Esophagus squamous epithelium (tissue), 5 donors: ENCODE measurements at regions not wholly inside any gene's neighbourhood (a gene's known extent, or its start where the extent isn't known, plus 50 kb on each side); places are given as distances from the start of the nearest gene placed in this dataset.

Experiments
- DNase-seq: peaks from one replicate; lab custom pipeline; 2025; lab: John Stamatoyannopoulos, UW
- H3K27ac ChIP-seq, 4 donors: fragments of 200-600 bp; sonication (generic); one replicate each; pipeline ENCODE4 v1.5.1; 2016 to 2019; ENCODE audit warnings: mild to moderate bottlenecking in 1 of 4
- H3K27me3 ChIP-seq, 4 donors: fragments of 200-600 bp; sonication (generic); 1 replicate in 3 of 4; 2 replicates in 1 of 4; pipeline versions ENCODE4 v1.5.1 to v1.6.0; 2017 to 2021; ENCODE audit warnings: antibody characterized with exemption in 1 of 4
- H3K36me3 ChIP-seq, 3 donors: fragments of 200-600 bp; sonication (generic); one replicate each; pipeline ENCODE4 v1.5.1; 2016 to 2019
- H3K4me1 ChIP-seq, 3 donors: fragments of 200-600 bp; sonication (generic); one replicate each; pipeline ENCODE4 v1.5.1; 2017 to 2019
- H3K4me3 ChIP-seq, 4 donors: fragments of 200-600 bp; sonication (generic); 1 replicate in 3 of 4; 2 replicates in 1 of 4; pipeline ENCODE4 v1.5.1; 2016 to 2019; ENCODE audit warnings: mild to moderate bottlenecking in 2 of 4, moderate library complexity in 1 of 4
- H3K9me3 ChIP-seq, 3 donors: fragments of 200-600 bp; sonication (generic); one replicate each; pipeline ENCODE4 v1.5.1; 2016 to 2019
- CTCF ChIP-seq, 6 experiments: fragments of 450-650 bp in 4 of 6; fragments of 200-600 bp in 2 of 6; sonication (generic) in 2 of 6; IDR thresholded peaks; one replicate each; pipeline ENCODE4 v1.5.1; 2016 to 2019; ENCODE audit warnings: antibody characterized with exemption in 6 of 6, mild to moderate bottlenecking in 4 of 6, moderate library complexity in 4 of 6
- POLR2A ChIP-seq, 4 donors: fragments of 450-650 bp; IDR thresholded peaks; one replicate each; pipeline ENCODE4 v1.6.1; 2017; ENCODE audit warnings: antibody characterized with exemption in 4 of 4, mild to moderate bottlenecking in 4 of 4, moderate library complexity in 3 of 4
- WGBS, 2 donors: methylation state at CpG; one replicate each; pipeline ENCODE4 v1.1.5; 2018; 5-methylcytosine and 5-hydroxymethylcytosine counted together
- intact Hi-C: fragments of 100-400 bp; cut with DNase I; formaldehyde crosslinking; loops from one replicate; pipeline ENCODE4 v1.15.0; 2022
- donor health status: DM: yes; HTN: yes; CAD: no.

DNA sequence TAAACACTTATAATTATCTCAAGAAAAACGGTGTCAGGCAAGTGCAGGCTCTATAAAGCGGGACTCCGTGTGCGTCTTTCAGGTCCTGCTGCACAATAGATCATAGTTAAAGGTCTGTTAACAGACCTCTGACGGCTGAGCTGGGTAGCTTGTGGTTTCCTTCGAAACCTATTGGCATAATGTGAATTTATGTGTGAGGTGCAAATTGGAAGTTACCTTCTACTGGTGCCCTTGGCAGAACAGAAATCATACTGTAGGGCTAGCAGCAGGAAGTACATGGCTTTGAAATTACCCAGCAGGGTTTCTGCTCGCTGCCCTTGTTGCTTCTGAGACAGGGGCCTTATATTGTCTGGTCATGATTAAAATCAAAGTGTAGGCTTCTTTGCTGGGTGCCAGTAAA lies 216.4 kb upstream of the HAND2 start:
- 71 to 73% methylated on average over 7 of the region's 7 CpGs for WGBS, 2 donors
- Histone ChIP-seq H3K27me3 (no peaks in the 10 kb centered on the region), H3K27ac (no peak overlapping the region), H3K9me3 (no peaks in the 10 kb centered on the region), H3K4me1 (no peaks in the 10 kb centered on the region), H3K36me3 (no peaks in the 10 kb centered on the region), H3K4me3 (no peak overlapping the region)
- intact Hi-C loops = no loop called here
- DNase-seq = no peak
- TF ChIP-seq POLR2A (IDR thresholded peaks at IDR 0.05) = no peak
- no peak for TF ChIP-seq CTCF (IDR thresholded peaks at IDR 0.05)

DNA sequence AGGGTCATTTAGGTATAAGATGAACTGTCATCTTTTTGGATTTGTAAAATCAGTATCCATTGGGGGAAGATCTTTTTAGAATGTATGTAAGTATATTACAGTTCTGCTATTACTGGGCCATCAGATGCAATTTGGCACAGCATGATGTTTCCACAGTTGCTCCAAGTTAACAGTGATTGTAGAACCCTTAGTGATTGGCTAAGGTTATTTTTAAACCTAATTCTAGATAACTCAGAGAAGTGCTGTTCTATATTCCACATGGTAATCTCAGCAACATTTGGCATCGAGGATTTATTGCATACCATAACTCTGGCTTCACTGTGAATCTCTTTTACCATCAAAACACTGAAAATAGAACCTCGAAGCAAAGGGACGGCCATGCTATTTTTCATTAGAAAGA lies 215.7 kb upstream of the HAND2 start:
- DNase-seq = no peak
- TF ChIP-seq POLR2A (IDR thresholded peaks at IDR 0.05) = no peak
- TF ChIP-seq CTCF (IDR thresholded peaks at IDR 0.05) = no peak
- 69 to 77% methylated on average over 3 of the region's 3 CpGs for WGBS, 2 donors
- Histone ChIP-seq H3K36me3 (no peaks in the 10 kb centered on the region), H3K27me3 (no peaks in the 10 kb centered on the region), H3K27ac (no peak overlapping the region), H3K4me3 (no peak overlapping the region), H3K9me3 (no peaks in the 10 kb centered on the region), H3K4me1 (no peaks in the 10 kb centered on the region)
- intact Hi-C loops = no loop called here

DNA sequence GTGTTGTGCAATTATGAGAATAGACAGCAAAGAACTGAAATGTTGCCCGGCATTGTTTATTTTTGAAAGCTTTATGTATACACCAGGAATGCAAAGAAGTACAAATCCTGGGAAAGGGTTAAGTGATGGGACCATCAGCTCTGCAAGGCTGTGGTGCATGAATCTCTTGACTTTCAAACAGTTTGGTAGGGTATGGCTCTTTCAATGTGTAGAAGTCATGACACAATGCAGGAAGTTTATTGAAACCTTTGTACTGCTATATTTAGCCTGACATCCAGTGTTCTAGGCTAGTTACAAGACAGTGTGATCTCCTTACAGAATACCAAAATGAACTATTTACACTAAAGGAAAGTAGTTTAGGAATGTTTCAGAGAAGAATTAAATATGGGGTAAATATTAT lies 206.8 kb upstream of the HAND2 start:
- intact Hi-C loops = no loop called here
- Histone ChIP-seq H3K9me3 (no peaks in the 10 kb centered on the region), H3K36me3 (no peaks in the 10 kb centered on the region), H3K4me1 (no peaks in the 10 kb centered on the region), H3K4me3 (no peak overlapping the region), H3K27me3 (no peaks in the 10 kb centered on the region), H3K27ac (no peak overlapping the region)
- 50 to 54% methylated on average over 1 of the region's 1 CpG for WGBS, 2 donors
- no peak for DNase-seq
- TF ChIP-seq POLR2A (IDR thresholded peaks at IDR 0.05) (no peak), CTCF (IDR thresholded peaks at IDR 0.05) (no peak)

- Histone ChIP-seq H3K27ac (no peak overlapping the region), H3K27me3 (no peaks in the 10 kb centered on the region), H3K4me3 (no peak overlapping the region), H3K36me3 (no peaks in the 10 kb centered on the region), H3K4me1 (no peaks in the 10 kb centered on the region), H3K9me3 (no peaks in the 10 kb centered on the region)
- intact Hi-C loops = no loop called here
- DNase-seq = no peak
- 54 to 55% methylated on average over 4 of the region's 4 CpGs for WGBS, 2 donors
- no peak for TF ChIP-seq CTCF (IDR thresholded peaks at IDR 0.05)
- no peak for TF ChIP-seq POLR2A (IDR thresholded peaks at IDR 0.05)
These were observed 205.6 kb upstream of the HAND2 start for GRCh38 chr4:173735585-173735984.

- Histone ChIP-seq H3K9me3 (no peaks in the 10 kb centered on the region), H3K4me1 (no peaks in the 10 kb centered on the region), H3K27me3 (no peaks in the 10 kb centered on the region), H3K36me3 (no peaks in the 10 kb centered on the region), H3K4me3 (no peak overlapping the region), H3K27ac (no peak overlapping the region)
- no peak for DNase-seq
- TF ChIP-seq POLR2A (IDR thresholded peaks at IDR 0.05) (no peak), CTCF (IDR thresholded peaks at IDR 0.05) (no peak)
- intact Hi-C loops = no loop called here
- 40 to 43% methylated on average over 3 of the region's 3 CpGs for WGBS, 2 donors
These were observed 205.0 kb upstream of the HAND2 start for GRCh38 chr4:173735049-173735448.
